ENCODE measurements at regions not wholly inside any gene's neighbourhood (a gene's known extent, or its start where the extent isn't known, plus 50 kb on each side); places are given as distances from the start of the nearest gene placed in this dataset.

GRCh38 chr18:40058811-40059570 is 1896.0 kb upstream of the PIK3C3 start:
- Histone ChIP-seq H3K79me2 (ENCODE audit: low read depth) (no peaks in the 10 kb centered on the region), H3K4me1 (no peaks in the 10 kb centered on the region), H3K4me3 (no peak overlapping the region), H3K27me3 (no peaks in the 10 kb centered on the region), H3K27ac (no peak overlapping the region), H3K4me2 (no peak overlapping the region), H3K9me3 (ENCODE audit: low read depth) (no peaks in the 10 kb centered on the region), H4K20me1 (ENCODE audit: low read depth) (no peaks in the 10 kb centered on the region), H2AFZ (replicated peaks) (no peak overlapping the region), H3K9ac (no peak overlapping the region), H3K36me3 (no peaks in the 10 kb centered on the region), H3F3A (ENCODE audit: low read depth) (no peaks in the 10 kb centered on the region)
- Mint-ChIP-seq H3K36me3 (no peaks in the 10 kb centered on the region), H3K27ac (no peak overlapping the region), H3K9me3 (no peaks in the 10 kb centered on the region), H3K4me1 (no peaks in the 10 kb centered on the region), H3K4me3 (no peak overlapping the region), H3K27me3 (ENCODE audit: insufficient read depth, low read depth) (no peaks in the 10 kb centered on the region)
- TF ChIP-seq EZH2 (IDR thresholded peaks at IDR 0.05) (no peak), CTCF (IDR thresholded peaks at IDR 0.05) (no peak), EZH2phosphoT487 (IDR thresholded peaks at IDR 0.05) (no peak)
- DNase-seq (ENCODE audit: low spot score) = no peak

GRCh38 chr18:40056079-40056692 is 1898.8 kb upstream of the PIK3C3 start:
- H3F3A ChIP-seq (ENCODE audit: low read depth) = no peaks in the 10 kb centered on the region
- no peaks in the 10 kb centered on the region for H3K27me3 Mint-ChIP-seq (ENCODE audit: insufficient read depth, low read depth)
- peak overlapping the region; percentile 34 for H2AFZ ChIP-seq (replicated peaks)
- no peaks in the 10 kb centered on the region for H3K36me3 ChIP-seq
- no peaks in the 10 kb centered on the region for H3K9me3 Mint-ChIP-seq
- H3K27me3 ChIP-seq = no peaks in the 10 kb centered on the region
- no peaks in the 10 kb centered on the region for H4K20me1 ChIP-seq (ENCODE audit: low read depth)
- H3K36me3 Mint-ChIP-seq = no peaks in the 10 kb centered on the region
- no peaks in the 10 kb centered on the region for H3K9me3 ChIP-seq (ENCODE audit: low read depth)
- H3K4me3 Mint-ChIP-seq = no peak overlapping the region
- H3K4me3 ChIP-seq = no peak overlapping the region
- H3K79me2 ChIP-seq (ENCODE audit: low read depth) = no peaks in the 10 kb centered on the region
- no peak overlapping the region for H3K27ac Mint-ChIP-seq
- H3K4me1 Mint-ChIP-seq = no peaks in the 10 kb centered on the region
- no peak for TF ChIP-seq EZH2phosphoT487 (IDR thresholded peaks at IDR 0.05)
- no peak for TF ChIP-seq CTCF (IDR thresholded peaks at IDR 0.05)
- no peak for TF ChIP-seq EZH2 (IDR thresholded peaks at IDR 0.05)
- no peaks in the 10 kb centered on the region for H3K4me1 ChIP-seq
- H3K27ac ChIP-seq = no peak overlapping the region
- no peak overlapping the region for H3K9ac ChIP-seq
- no peak overlapping the region for H3K4me2 ChIP-seq
- no peak for DNase-seq (ENCODE audit: low spot score)

GRCh38 chr18:40055262-40055661 is 1899.8 kb upstream of the PIK3C3 start:
- Histone ChIP-seq H3K36me3 (no peaks in the 10 kb centered on the region), H4K20me1 (ENCODE audit: low read depth) (no peaks in the 10 kb centered on the region), H3K9ac (no peak overlapping the region), H3K79me2 (ENCODE audit: low read depth) (no peaks in the 10 kb centered on the region), H2AFZ (replicated peaks) (no peak overlapping the region), H3K4me1 (no peaks in the 10 kb centered on the region), H3K4me2 (no peak overlapping the region), H3F3A (ENCODE audit: low read depth) (no peaks in the 10 kb centered on the region), H3K27ac (no peak overlapping the region), H3K27me3 (no peaks in the 10 kb centered on the region), H3K9me3 (ENCODE audit: low read depth) (no peaks in the 10 kb centered on the region), H3K4me3 (no peak overlapping the region)
- peaks cover 2% of the 10 kb centered on the region for H3K4me1 Mint-ChIP-seq
- no peak overlapping the region for H3K27ac Mint-ChIP-seq
- H3K4me3 Mint-ChIP-seq = no peak overlapping the region
- no peak for TF ChIP-seq EZH2phosphoT487 (IDR thresholded peaks at IDR 0.05)
- no peak for TF ChIP-seq EZH2 (IDR thresholded peaks at IDR 0.05)
- no peak for TF ChIP-seq CTCF (IDR thresholded peaks at IDR 0.05)
- H3K36me3 Mint-ChIP-seq = no peaks in the 10 kb centered on the region
- H3K27me3 Mint-ChIP-seq (ENCODE audit: insufficient read depth, low read depth) = peaks cover 2% of the 10 kb centered on the region
- H3K9me3 Mint-ChIP-seq = no peaks in the 10 kb centered on the region
- no peak for DNase-seq (ENCODE audit: low spot score)
